ENCODE measurements at regions not wholly inside any gene's neighbourhood (a gene's known extent, or its start where the extent isn't known, plus 50 kb on each side); places are given as distances from the start of the nearest gene placed in this dataset.

GRCh38 chr2:190785334-190785733, 95.3 kb upstream of the GLS start:
- DNase-seq, result no peak

GRCh38 chr2:190786404-190787166, 94.0 kb upstream of the GLS start:
- no peak for DNase-seq

GRCh38 chr2:190787743-190788235, 92.8 kb upstream of the GLS start:
- DNase-seq, result no peak

GRCh38 chr2:190789074-190790004, 91.3 kb upstream of the GLS start:
- no peak for DNase-seq

- no peak for DNase-seq
Observed at GRCh38 chr2:190791347-190791975, 89.2 kb upstream of the GLS start.

GRCh38 chr2:190791976-190792575, 88.5 kb upstream of the GLS start:
- no peak for DNase-seq

GRCh38 chr2:190792956-190793888, 87.4 kb upstream of the GLS start:
- no peak for DNase-seq

GRCh38 chr2:190794377-190794776, 86.2 kb upstream of the GLS start:
- no peak for DNase-seq

GRCh38 chr2:190794790-190795189, 85.8 kb upstream of the GLS start:
- DNase-seq, result no peak

- DNase-seq, result no peak
Observed at GRCh38 chr2:190795686-190796085, 84.9 kb upstream of the GLS start.

GRCh38 chr2:190799999-190800398, 80.6 kb upstream of the GLS start:
- no peak for DNase-seq

GRCh38 chr2:190800528-190800927, 80.1 kb upstream of the GLS start:
- no peak for DNase-seq

- no peak for DNase-seq
Observed at GRCh38 chr2:190802129-190802528, 78.5 kb upstream of the GLS start.

GRCh38 chr2:190802626-190803209, 77.9 kb upstream of the GLS start:
- DNase-seq, result no peak

GRCh38 chr2:190804182-190804795, 76.3 kb upstream of the GLS start:
- DNase-seq, result no peak

- no peak for DNase-seq
Observed at GRCh38 chr2:190805126-190805525, 75.5 kb upstream of the GLS start.

GRCh38 chr2:190805843-190806242, 74.8 kb upstream of the GLS start:
- DNase-seq, result no peak

GRCh38 chr2:190807886-190808285, 72.7 kb upstream of the GLS start:
- no peak for DNase-seq

- no peak for DNase-seq
Observed at GRCh38 chr2:190809139-190809764, 71.4 kb upstream of the GLS start.

GRCh38 chr2:190809876-190810525, 70.6 kb upstream of the GLS start:
- DNase-seq, result no peak

Measured in activated effector memory CD4-positive, alpha-beta T cell treated with Interleukin-2 at 50 U/mL for 16 hours (primary cell).